ENCODE measurements at regions not wholly inside any gene's neighbourhood (a gene's known extent, or its start where the extent isn't known, plus 50 kb on each side); places are given as distances from the start of the nearest gene placed in this dataset.
"Not testable (repeated sequence)": the region's sequence is repeated elsewhere in the genome, so short reads cannot be mapped to it uniquely, and the experiment has no call there.

DNA sequence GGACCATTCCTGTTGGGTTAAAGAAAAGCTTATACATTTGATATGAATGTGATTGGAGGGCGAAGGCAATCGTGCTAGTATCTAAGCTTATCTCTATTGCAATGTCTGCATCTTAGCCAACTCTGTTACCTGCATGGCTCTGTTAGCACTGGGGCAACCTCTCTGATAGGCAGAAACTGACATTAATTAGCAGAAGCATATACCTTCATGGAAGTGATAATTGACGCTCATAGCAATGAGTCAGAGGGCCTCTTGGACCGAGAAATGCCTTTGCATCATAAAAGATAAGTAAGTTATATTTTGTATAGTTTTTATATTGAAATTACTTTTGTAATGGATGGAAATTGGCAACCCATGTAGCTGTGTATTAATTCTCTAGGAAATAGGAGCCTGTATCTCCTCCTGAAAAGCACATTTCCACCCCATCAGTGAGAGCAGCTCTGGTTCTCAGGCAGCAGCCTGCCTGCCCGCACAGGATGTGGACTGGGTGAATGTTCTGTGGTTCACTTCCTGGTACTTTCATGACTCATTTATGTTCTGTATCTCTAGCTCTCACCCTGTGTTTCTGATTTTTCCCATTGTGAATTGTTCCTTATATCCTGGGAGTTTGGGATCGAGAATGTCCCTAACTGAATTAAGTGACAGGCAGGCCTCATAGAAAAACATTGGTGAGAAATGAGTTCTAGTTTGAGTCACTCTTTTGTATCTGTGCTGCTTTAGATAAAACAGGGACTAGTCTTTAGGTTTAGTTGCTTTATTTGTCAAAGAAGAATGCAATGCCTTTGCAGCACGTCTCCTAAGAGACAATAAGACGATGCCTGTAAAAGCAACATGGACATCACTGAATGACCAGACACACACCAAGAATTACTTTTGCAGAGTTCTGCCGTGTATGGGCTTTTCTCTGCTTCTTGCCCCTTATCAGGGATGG lies 344.9 kb downstream of the DCDC2C start:
- DNase-seq = no peak

DNA sequence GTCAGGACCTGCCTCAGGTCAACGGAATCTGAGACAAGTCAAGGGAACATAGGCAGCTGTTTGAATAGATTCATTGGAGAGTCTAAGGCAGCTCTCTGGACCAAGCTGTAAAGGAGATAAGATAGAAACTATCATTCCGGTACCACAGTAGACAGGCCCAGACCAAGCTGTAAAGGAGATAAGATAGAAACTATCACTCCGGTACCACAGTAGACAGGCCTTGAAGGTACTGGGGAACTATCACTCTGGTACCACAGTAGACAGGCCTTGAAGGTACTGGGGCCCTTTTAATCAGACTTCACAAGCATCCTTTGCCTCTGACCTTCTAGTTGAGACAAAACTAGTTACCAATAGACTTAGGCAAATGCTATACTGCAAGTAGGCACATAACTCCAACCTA lies 346.1 kb downstream of the DCDC2C start:
- DNase-seq = no peak

DNA sequence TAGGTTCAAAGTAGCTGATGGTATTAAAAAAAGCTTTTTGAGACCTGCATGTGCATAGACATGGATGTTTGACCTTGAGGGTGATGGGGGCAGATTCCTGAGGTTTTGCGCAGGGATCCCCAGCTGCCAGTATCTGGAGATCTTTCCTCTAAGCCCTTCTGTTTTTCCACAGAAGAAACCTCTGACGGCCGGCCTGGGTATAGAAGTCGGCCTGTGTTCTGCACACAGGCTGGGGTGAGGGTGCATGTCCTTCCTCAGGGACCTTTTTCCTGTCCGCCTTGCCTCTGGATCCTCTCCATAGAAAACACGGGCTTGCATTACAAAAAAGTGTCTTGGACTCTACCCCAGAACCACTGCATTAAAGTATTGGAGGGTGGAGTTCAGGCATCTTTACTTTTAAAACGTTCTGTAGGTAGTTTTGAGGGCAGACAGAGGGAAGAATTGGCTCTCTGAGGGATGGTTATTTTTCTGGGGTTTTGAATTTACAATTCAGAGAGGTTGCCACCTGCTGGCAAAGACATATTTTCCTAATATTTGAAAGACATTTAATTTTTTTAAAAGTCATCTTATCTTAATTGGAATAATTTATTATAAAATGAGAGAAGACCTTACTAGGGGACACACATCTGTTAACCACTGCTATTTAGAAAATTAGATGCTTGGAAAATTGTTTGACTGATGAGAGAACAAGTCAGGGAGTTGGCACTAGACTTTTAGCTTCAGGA lies 350.6 kb downstream of the DCDC2C start:
- DNase-seq = no peak

DNA sequence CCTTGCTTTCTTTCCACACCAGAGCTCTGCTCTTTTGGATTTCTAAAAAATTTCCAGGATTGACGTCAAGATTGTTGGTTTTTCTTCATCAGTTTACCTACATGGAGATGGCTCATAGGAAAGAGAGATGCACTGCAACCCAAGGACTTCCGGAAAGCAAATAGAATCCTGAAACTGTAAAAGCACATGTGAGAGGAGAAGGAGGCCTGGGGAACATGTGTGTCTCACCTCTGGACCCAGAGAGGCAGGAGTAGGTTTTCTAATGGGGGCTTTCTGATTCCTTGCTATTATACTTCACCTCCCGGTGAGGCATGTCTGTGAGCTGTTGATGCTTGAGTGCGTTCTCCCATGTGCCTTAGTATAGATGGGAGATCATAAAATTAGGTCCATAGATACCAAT lies 362.8 kb downstream of the DCDC2C start:
- DNase-seq = no peak

DNA sequence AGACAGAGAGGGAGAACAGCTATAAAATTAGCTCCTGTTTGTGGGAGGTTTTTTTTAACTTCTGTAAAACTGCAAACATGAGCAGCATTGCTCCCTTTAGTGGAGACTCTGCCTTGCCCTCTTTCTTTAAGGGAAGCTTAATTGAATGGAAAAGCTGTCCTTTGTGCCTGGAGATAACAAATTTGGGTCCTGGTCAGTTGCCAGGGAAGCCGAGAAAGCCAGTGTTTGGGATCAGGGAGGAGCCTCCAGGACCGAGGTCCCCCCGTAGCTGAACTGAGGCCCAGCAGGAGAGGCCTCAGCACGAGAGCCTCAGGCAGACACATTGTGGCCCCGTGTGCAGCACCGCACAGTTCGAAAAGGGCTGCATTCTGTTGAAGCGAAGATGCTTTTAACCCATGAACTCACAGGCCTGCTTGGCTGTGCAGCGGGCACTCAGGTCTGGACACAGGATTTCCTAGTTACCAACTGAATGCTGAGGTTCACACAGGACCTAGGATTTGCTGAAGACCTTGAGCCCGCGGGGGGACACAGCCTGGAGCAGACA lies 369.7 kb downstream of the DCDC2C start:
- no peak for DNase-seq

DNA sequence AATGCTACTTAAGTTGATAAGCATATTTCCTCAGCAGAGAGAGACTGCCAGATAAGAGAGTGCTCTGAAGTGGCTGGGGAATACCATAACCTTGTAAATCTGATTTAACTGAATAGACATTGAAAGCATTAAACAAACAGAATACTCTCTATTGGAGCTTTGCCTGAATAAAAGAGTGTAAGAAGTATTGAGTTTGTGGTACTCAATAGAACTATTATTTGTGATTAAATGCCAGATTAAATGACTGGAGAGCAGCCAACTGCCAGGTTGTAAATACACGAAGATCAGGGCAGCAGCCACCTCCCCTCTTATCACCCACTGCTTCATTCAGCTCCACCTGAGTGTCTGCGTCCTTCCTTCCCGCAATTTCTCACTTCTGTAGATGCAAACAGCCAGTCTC lies 373.6 kb downstream of the DCDC2C start:
- DNase-seq = no peak

DNA sequence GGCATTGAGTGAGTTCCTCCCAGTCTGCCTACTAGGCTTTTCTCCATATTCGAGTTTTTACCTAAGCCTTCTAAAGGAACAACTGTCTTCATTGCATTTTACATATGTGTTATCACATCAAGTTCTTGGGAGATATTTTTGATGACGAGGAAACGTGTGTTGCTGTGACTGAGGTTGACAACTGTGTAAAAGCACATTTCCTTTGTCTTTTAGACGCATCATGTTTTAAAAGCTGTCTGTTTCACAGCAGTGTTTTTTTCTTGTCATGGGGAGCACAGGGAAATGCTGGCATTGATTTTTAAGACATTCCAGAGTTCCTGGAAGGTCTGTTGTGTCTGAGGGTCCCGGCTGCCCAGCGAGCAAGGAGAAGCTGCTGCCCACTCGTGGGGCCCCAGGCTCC lies 381.8 kb downstream of the DCDC2C start:
- no peak for DNase-seq

DNA sequence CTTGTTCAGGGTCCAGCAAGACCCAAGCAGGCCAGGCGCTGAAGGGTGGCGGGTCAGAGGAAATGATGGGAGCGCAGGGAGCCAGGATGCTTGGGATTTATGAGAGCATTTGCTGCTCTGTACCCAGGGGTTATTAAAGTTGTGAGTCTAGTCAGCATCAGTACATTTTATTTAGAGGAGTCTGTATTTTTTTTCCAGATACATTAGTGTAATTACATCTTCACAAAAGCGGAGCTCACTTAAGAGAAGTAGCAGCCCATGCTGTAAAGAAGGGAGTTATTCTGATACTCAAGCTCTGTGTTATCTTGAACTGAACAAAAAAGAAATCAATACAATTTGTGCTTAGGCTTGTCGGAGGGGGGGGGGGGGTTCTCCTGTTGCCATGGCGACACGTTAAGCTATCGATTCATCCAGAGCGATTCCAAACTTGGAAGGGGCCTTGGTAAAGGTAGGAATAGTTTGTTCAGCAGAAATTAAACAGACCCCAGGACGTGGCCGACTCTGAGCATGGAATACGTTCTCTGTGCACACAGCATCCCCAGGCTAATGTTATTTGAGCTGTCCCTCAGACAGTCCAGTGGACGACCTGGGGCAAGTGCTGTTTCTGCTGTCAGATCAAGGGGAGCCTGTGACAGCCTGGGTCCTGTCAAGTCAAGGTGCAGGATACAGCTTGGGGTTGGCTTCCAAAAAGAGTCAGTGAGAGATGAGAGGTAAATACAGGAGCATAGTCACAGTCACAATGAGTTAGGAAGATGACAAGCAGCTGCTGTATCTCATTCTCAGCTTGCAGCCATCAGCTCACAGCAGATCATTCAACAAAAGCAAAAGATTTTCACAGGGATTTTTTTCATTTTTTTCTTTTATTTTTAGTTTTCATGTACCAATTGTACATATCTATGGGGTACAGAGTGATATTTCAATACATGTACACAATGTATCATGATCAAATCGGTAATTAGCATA lies 387.6 kb downstream of the DCDC2C start:
- DNase-seq = no peak

DNA sequence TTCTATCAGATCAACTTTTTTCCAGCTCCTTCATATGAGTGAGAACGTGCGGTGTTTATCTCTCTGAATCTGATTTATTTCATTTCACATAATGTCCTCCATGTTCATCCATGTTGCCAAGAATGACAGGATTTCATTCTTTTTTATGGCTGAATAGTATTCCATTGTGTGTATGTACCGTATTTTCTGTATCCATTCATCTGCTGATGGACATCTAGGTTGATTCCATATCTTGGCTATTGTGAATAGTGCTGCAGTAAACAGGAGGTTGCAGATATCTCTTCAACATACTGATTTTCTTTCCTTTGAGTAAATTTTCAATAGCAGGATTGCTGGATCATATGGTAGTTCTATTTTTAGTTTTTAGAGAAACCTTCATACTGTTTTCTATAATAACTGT lies 388.5 kb downstream of the DCDC2C start:
- DNase-seq = no peak

DNA sequence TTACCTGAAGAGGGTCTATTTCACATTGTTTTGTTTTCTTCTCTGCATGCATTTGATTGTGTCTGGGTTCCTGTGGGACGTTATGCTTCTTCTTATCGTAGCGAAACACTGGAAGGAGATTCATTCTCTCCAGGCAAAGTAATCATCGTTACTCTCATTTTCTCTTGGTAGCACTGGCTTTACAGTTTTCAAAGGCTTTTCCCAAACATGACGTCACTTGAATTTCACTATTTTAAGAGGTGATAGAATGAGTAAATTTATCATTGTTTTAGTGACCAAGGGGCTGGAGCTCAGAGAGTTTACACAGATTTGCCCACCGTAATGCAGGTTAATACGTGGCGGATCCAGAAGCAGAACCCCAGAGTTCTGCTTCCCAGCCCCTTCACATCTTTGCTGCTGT lies 391.4 kb downstream of the DCDC2C start:
- DNase-seq = no peak

DNA sequence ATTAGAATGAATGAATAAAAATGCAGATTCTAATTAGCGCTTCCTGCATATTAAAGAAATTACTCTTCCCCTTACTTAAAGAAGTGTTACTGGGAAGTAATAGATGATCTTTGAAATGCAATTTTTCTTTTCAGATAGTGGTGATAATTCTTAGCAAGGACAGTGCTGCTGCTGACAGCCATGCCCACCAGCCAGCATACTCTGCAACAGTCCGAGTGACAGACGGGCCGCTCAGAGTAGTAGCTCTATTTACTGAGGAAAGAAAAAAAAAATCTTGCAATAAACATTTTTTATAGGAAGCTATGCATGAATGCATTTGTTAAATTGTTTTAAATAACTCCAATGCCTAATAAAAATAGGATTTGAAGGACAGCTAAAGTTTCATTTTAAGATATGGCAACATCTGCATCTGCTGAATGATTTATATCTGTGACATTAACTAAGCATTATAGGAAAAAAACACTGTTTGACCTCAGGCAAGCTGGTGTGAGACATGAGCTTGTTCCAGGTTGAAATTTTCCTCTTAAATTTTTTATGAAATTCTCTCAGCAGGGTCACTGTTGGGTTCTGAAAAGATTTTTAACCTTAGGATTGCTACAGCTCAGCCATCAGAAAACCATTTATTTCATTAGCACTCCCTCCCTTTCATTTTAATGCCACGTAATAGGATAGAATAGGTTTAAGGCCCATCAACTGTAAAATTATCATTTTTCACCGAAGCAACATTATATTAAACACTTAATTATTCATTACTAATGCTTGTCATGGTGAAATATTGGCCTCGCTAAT lies 393.8 kb downstream of the DCDC2C start:
- no peak for DNase-seq

DNA sequence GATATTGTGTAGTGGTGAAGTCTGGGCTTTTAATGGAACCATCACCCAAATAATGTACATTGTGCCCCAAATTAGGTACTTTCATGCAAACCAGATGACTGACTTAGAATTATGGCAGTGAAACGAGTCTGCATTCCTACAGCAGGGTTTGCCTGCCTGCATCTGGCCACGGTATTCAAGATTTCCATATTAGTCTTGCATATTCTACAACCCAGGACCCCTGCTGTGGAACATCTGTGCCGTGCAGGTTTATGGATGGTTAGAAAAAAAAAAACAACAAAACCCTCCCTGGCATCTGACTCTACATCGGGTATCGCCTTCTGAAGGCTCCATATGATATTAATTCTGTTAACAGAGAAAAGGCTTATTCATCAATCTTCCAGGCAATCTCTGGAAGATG lies 394.8 kb downstream of the DCDC2C start:
- no peak for DNase-seq

DNA sequence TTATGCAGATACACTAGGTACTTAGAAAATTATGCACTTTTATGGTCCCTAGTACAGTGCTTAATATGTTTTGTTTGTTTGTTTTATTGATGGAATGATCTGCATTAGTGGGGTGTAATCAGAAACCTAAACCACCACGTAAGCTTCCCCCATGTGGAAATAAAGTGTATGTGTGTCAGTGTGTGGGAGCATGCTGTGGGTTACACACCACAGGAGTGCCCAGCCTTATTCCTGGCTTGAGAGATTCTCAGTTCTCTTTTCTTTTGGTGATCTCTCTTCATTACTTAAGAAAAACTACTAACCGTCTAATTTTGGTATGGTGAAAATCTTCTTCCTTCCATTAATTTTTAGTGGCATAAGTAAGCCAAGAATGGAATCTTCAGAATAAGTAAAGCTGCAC lies 398.6 kb downstream of the DCDC2C start:
- no peak for DNase-seq

DNA sequence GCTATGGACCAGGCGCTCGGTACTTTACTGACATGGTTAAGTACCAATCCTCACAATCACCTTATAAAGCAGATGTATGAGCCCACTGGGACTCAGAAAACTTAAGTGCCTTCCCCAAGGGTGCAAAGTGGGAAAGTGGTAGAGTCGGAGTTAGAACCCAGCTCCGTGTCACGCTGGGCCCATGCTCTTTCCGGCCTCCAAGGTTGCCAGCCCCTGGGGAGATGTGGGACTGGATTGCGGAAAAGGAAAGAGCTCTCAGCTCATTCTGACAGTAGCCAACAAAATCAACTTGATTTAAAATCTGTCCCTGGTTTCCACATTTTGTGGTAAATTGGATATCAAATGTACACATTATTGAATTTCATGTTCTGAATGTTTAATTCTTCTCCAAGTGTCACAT lies 403.8 kb downstream of the DCDC2C start:
- DNase-seq = no peak

DNA sequence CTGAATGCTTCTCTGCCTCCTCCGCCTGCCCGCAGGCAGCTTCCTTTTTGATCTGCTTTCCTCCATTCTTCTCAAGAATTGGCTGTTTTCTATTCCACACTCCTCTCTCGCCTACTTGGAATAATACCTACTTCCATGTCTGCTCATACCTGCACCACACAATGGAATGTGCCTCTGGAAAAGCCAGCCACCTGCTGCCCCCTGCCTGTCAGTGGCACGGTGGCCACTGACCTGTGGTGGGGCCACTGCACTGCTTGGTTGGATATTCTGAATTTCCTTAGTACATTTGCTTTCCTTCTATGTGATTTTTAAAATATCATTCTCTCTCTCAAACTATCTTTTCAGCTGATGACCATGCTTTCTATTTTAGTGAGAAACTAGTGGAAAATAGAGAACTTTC lies 406.9 kb downstream of the DCDC2C start:
- DNase-seq = no peak

DNA sequence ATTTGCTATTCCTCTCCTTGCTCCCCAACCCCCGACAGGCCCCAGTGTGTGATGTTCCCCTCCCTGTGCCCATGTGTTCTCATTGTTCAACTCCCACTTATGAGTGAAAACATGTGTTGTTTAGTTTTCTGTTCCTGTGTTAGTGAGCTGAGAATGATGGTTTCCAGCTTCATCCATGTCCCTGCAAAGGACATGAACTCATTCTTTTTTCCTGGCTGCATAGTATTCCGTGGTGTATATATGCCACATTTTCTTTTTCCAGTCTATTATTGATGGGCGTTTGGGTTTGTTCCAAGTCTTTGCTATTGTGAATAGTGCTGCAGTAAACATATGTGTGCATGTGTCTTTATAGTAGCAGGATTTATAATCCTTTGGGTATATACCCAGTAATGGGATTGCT lies 412.1 kb downstream of the DCDC2C start:
- not testable (repeated sequence) for DNase-seq

DNA sequence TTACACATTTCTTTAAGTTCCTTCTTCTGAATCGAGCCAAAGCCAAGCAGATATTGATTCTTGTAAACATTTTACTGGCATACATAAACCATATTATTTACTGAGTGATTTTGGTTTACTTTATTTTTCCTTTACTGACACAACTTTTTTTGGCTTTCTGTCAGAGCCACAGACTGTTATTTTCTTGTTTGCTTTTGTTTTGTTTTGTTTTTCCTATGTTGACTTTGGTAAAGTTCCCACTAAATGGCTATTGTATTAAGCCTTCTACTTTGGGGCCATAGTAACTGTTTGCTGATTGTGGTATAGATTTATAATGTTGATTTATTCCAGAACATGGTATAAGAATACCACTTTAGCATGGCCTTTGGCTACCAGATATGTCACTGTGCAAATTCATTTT lies 419.4 kb downstream of the DCDC2C start:
- no peak for DNase-seq

DNA sequence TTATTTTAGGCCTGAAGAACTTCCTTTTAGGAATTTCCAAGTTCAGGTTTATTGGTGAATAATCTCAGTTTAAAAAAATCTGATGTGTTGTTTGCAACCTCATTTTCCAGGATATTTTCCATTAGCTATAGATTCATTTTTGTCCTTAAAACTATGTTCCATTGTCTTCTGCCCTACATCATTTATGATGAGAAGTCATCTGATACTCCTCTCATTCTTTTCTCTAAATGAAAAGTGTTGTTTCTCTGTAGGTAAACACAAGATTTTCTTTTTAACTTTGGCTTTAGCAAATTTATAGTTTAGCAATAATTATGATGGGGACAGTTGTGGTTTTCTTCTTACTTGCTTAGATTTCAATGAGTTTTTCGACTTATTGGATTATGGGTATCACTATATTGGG lies 427.3 kb downstream of the DCDC2C start:
- DNase-seq = no peak

DNA sequence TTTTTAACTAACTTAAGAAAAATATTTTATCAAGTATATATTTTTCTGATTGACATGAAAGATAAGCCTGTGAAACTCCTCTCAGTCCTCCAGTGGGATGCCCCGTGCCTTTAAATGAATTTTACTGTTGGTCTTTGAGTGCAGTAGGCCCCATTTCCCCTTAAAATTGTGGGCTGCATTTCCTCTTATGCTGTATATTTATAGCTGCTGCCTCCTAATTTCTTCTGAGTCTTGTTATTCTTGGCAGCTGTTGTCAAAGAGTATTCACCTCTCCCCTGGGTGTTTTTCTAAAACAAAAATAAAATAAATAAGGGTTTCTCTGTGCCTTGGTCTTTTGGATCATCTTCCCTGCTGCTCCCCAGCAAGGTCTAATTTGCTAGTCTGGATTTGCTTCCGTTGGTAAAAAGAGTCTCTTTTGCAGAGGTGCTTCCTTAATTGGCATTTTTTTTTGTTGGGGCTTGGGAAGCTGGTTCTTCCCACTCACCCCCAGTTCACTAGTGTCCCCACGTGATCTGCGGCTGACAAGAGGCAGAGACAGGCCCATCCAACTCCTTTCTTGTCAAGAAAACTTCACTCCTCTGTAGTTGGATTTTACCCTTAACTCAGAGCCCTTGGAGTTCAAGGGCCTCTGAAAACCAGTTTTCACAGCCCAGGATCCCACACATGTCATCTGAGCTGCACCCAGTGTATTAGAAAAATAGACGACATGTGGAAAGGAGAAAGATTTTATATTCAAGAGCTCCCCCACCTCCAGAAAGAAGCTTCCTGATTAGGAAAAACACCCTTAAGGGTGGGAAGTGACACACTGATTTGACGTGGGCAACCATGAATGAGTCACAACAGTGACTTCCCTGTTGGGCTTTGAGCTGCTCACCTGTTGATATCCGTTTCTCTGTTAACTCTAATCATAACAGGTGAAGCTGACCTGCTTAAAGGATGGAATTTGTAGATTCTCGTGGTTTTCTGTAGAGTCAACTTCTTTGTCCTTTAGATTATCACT lies 431.5 kb downstream of the DCDC2C start:
- DNase-seq = no peak

Data from hypothalamus (tissue), 51 donors.